HEK293T (cell line): ENCODE measurements at regions not wholly inside any gene's neighbourhood (a gene's known extent, or its start where the extent isn't known, plus 50 kb on each side); places are given as distances from the start of the nearest gene placed in this dataset.

Source experiments
- FOXM1 ChIP-seq: fragments of 450-650 bp; IDR thresholded peaks from 2 replicates; pipeline ENCODE4 v1.6.1; 2017; ENCODE audit warnings: mild to moderate bottlenecking, borderline replicate concordance
- SUZ12 ChIP-seq: fragments of 450-650 bp; IDR thresholded peaks from 2 replicates; pipeline ENCODE4 v1.6.1; 2016; ENCODE audit warnings: mild to moderate bottlenecking
- TARDBP ChIP-seq: fragments of 450-650 bp; IDR thresholded peaks from 2 replicates; pipeline ENCODE4 v1.6.1; 2016

DNA sequence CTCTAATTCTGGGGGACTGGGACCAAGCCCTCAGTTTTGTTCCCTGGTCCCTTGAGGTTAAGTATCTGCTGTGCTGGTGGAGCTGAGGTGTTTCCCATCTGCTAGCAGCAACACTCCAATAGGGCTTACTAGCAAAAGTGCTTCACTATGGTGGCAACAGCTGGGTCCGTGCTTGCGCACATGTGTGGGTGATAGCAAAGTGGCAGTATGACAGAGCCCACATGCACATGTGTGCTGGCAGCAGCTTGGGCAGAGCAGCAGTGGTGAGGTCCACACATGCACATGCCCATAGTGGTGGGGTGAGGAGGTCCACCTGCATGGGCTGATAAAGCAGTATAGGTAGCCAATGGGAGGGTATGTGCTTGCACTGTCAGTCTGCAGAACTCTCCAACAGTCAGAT, 1723.7 kb downstream of the SUCLG1 start:
- TF ChIP-seq FOXM1 (no peak), SUZ12 (no peak), TARDBP (no peak)
